GM21737 (cell line): ENCODE measurements at regions not wholly inside any gene's neighbourhood (a gene's known extent, or its start where the extent isn't known, plus 50 kb on each side); places are given as distances from the start of the nearest gene placed in this dataset.

Experiments used
- ATAC-seq: cut with Tn5 transposase; IDR thresholded peaks from one replicate; pipeline ENCODE4 v1.9.1; 2021; ENCODE audit warnings: mild to moderate bottlenecking, moderate library complexity; ENCODE audit not compliant: unreplicated experiment

DNA sequence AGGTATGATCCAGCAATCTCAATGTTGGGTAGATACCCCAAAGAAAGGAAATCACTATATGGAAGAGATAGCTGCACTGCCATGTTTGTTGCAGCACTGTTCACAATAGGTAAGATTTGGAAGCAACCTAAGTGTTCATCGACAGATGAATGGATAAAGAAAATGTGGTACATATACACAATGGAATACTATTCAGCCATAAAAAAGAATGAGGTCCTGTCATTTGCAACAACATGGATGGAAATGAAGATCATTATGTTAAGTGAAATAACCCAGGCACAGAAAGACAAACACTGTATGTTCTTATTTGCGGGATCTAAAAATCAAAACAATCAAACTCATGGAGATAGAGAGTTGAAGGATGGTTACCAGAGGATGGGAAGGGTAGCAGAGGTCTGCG is 372.4 kb upstream of the SPRED2 start:
- no peak for ATAC-seq

DNA sequence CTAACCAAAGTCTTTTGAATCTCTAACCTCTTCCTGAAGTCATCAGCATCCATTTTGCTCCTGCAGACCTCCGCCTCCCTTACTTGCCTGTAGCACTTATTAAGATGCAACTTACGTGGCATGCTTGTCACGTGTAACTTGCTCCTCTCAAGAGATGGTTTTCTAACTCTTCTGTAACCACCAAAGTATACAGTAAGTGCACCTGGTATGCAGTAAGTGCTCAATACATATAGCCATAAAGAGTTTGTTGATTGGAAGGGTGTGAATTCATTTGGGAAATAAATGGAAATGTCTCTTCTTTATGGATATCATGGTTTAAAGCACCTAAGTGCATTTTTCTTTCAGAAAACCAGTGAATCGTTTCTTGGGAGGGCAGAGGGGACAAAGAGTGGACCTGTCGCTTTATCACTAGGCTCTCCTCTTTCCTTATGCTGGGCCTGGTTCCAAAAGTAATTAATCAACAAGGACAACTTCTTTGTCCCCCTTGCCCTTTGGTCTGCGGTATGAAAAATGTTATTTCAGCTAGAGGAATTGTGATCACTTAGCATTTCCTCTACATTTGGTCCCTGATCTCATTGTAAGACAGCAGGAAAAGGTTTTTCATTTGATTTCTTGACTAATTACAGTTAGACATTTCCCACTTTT is 370.0 kb upstream of the SPRED2 start:
- no peak for ATAC-seq

DNA sequence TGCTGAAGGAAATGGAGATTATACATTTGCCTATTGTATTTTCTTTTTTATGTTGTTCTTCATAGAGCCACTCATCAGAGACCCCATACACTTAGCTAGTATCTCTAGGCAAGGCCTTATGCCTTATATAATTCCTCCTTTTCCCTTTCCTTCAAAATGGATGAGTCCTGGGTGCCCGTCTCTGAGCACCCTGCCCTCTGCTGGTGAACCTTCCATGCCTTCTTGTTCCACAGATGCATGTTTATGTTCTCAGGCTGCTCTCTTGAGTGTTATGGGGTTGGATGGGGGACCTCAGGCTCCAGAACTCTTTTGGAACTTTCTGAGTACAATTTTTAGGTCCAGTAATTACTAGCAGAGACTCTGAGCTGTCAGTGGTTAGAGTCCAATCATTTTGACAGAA is 368.6 kb upstream of the SPRED2 start:
- no peak for ATAC-seq

DNA sequence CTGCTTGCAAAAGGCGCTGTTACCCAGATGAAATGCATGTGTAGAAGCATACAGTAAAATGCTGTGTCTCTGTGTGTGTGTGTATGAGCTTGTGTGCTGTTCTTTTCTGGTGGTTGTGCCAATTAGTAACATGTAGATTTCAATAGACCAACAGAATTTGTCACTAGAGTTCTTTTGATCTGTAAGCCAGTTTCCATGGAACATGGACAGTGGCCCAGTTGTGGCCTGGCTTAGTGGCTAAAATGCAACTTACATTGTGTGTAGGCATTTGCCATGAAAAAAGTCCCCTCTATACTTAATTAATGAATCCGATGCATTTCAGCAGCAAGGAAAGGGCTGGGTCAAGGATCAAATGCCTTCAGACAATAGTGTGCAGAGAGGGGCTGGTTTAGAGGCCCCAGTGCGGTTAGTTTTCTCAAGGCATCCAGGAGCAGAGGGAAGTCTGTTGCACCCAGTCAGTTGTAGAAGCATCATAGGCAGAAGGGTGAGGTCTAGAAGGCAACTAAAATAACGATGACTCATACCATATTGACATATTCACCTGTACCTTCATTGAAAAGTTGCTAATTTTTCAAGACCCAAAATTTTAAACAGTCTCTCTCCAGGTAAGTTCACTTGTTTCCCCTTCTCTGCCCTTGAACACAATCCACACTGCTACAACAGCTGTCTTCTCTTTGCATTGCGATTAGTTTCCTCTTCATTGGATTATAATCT is 366.9 kb upstream of the SPRED2 start:
- no peak for ATAC-seq

DNA sequence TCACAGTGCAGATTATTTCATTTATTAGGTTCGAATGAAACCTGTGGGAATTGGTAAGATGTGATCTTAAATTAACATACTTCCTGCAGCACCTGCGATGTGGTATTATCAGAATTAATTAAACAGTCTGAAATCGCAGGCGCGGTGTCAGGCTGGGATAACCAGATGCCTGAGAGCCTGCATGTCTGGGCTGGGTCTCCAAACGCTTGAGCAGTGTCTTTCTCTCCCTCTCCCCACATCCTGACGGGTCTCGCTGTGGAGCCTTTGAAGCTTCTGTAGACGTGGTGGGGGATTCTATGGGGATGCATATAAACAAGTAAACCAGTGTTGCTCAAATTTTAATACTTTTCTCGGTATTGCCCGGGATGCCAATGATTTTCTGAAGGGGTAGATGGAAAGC is 366.2 kb upstream of the SPRED2 start:
- no peak for ATAC-seq

DNA sequence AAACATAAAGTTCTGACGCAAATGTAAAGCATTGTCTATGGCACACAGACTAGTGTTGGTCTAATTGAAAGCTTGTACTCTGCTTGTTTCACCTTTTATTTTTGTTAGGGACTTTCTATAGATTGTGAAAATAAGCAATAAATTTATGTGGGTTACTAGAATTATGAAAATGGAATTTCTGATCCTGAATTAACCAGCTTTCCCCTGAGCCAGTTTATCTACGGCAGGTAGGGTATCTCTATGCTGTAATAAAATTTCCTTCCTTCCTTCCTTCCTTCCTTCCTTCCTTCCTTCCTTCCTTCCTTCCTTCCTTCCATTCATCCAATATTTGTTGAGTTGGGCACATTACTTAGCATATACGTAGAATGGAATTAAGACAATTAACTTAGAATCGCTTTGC is 362.6 kb upstream of the SPRED2 start:
- no peak for ATAC-seq

DNA sequence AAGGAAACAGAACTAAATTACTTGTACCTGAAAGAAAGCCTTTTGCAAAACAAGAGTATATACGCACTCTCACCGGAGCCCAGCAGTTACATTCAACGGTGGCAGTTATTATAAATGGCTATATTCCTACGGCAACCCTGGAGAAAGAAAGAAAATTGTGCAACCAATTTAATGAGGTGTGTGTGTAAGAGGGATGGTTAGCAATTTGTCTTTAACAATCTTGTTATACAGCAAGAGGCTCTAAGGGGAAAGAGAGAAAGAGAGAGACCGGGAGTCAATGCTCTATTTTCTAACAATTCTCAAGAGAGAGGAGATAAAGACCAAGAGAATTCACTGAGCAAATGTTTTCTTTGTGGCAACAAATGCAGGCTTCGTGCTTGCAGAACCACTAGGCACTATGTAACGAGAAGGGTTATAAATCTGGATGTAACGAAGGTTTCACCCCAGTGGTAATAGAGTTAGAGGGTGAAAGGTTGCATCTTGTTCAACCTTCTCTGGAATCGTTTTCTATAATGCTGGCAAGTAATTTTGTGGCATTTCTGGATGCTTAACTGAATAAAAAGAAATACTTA is 359.1 kb upstream of the SPRED2 start:
- ATAC-seq: no peak

DNA sequence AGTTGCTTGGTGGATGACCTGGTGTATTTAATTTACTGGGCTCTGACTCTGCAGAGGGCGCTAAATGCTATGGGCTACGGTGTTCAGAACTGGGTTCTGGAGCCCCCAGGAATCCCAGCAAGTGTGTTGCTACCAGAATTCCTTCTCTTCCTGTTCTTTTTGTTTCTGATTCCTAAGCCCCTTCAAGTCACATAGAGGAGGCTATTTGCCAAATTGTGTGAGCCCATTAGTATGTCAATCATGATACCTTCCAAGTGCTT is 358.2 kb upstream of the SPRED2 start:
- ATAC-seq: no peak

DNA sequence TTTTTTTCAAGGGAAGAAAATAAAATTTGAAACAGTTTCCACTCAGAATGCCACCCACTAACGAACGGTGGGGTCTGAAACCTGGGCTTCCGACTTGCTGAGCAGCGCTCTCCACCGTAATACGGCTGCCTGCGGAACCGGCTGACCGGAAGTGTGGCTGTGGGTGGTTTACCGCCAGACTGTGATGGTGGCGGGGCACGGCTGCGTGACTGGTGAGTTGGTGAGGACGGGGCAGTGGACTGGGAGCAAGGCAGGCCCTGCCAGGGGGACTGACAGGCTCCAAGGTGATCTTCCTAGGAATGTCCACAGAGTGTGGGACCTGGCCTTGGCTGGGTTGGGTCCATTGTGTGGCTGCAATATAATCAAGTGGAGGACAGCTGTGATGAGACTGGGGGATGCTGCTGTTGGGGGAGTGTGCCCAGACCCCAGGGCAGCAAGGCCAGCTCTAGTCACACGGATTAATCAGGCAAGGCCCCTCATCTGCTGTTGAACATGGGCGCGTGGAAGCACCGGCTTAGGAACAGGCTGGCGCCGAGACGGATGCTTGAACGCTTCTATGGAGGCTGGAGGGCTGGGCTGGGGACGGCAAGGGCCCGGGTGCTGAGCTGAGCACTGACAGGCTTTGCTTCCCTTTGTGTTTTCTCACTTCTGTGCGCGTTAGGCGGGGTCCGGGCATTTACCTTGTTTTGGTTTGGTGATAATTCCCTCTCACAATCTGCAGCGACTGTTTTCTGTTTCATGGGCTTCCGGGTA is 357.7 kb upstream of the SPRED2 start:
- no peak for ATAC-seq

DNA sequence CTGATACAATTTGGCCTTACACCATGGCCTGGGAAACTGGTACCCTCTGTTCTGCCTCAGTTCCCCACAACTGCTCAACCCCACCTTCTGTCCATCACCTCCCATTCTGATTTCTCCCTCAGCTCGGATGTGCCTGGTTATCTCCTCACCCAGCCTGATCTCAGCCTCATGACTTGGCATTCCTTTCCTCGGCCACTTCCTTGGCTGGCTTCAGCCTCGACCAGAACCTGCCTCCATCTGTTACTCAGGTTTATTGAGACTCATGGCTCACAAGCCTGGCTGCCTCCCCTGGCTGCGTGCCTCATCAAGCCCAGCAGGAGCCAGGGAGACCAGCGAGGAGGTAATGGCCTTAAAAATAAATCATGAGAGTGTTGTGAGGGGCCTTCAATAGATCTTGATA is 356.2 kb upstream of the SPRED2 start:
- ATAC-seq: no peak

DNA sequence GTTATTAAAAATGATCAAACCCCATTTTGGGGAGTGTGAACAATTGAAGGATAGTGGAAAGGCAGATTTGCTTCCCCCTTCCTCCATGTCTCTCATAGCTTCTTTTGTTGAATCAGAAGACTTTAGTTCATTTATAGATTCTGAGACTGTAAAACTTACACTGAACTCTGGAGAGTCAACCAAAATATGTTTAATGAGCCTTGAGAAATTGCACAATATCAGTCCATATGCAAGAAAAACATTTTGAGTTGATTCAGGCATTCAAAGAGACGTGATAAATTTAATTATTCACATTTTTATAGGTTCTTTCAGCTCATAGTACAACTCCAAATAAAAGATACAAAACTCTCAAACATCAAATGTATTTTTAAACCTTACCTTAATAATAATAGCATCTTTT is 354.4 kb upstream of the SPRED2 start:
- no peak for ATAC-seq

DNA sequence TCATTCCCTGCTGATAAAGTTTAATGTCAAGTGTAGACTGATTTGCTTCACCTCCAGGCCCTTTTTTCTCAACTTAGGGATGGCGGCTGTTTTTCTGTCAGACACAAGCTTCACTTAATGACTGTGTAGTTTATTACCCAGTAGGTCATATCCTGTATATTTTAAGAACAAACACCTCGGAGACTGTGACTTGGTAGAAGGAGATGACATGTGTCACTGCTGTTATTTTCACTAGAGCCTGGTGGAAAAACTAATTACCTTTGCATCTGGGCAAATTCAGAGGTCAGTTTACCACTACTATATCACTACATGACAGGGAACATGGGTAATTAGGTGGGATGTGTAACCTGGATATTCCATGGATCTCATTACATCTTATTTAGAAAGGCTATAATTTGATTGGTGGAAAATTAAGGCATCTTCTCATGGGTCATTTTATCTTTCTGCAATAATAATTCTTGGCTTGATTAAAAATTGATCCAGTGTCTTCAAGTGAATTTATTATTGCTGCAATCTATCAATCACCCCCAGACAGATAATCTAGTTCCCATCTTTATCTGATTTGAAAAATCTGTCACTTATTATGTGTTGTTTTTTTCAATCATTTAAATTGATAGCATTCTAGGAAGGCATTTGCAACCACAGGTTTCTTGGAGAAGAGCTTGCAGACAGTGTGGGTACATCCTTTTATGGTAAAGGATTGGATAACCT is 353.8 kb upstream of the SPRED2 start:
- ATAC-seq: no peak

DNA sequence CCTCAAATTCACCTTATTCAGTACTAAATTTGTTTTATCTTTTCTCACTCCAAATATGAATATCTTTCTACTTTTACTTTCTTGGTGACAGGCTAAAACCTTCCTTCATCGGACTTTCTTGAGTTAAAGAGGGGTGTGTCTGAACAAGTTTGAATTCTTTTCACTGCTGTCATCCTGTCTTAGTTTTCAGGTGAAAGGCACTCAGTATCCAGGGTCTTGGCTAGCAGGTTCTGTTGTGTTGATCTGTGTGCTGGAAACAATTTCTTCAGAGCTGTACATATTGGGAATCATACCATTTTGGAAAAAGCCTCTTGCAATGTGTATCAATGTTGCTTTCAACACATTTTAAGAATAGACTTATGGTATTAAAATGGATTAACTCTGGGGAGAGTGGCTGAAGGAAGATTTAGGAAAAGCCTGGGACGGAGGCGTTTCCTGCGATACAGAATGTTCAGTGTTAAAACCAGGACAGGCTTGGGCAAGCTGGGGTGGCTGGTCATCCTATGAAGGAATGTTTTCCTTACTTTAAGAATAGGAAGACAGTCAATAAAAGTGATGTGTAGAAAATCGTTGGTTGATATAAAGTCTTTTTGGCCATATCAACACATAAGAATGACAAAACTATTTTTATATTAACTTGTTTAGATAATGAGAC is 350.7 kb upstream of the SPRED2 start:
- ATAC-seq: no peak

DNA sequence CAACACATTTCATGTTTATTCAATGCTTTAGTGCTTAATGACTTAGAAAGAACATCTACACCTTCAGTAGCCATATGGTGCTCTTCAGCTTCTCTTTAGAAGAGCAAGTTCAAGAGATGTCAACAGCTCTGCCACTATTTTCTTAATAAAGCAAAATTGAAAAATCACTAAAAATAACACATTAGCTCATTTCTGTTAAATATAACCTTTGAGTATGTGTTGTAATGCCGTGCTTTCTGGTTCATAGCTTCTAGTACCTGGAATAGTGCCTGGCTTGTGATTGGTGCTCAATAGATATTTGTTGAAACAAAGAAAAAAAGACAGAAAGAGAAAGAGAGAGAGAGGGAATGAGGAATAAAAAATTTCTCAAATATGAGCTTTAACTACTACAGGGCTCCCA is 349.8 kb upstream of the SPRED2 start:
- ATAC-seq: no peak

DNA sequence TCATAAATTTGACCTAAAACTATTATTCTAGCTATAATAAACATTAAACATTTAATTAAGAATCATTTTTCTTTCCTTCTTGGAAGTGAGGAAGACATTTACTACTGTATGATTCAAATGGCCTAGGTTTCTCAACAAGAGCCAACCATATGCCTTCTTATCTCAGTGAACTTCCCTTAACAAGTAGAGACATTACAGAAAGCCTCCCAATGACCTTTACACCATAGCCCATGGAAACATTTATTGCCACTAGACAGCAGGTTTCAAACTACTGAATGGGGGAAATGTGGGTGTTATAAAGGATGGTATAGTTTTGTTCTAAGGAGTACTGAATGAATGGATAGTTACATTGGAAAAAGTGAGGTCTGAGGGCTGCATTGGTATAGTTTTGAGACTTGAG is 349.4 kb upstream of the SPRED2 start:
- ATAC-seq: no peak

DNA sequence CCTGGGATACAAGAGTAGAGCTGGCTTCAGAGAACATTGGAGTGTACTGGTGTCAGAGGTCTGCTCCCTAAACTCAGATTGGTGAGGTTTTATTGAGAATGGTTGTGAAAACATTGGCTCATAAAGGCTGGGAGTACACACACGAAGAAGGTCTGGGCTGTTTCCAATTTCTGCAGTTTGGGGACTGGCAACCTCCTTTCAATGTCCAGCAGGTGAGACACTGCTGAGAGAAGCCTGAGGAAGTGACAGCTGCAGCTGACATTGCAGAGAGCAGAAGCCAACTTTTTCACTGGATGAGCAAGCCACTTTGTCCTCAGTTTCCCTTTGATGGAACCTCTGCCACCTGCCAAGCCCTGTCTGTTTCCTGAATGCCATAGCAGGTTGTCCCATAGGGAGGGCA is 346.6 kb upstream of the SPRED2 start:
- no peak for ATAC-seq

DNA sequence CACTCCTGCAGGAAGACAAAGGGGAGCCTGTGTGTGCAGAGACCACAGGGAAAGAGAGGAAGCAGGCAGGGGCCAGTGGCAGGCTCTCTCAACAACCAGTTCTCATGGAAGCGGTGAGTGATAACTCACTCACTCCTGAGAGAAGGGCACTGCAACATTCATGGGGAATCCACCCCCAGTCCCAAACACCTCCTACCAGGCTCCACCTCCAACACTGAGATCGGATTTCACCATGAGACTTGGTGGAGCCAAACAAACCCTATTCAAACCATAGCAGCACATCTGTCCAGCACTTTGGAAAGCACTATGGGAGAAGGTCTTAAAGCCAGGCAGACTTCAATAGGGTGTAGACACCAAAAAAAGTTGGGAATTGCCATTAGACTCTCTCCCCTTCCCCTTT is 345.7 kb upstream of the SPRED2 start:
- ATAC-seq: no peak

DNA sequence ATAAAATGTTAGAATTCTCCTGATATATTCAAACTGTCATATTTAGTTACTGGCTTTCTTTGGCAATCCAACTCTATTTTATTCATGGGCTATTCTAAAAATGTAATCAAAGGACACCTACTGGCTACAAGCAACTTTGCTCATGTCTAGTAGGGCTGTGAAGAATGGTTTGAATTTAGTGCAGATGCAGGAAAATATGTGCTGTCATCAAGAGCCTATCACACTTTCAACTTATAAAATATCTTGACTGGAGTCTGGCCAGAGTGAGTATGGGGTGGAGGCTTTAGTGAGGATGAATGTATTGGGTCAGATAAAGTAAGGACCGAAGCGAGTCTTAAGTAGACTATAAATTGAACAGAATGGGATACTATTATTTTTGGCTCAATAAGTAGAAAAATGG is 343.4 kb upstream of the SPRED2 start:
- no peak for ATAC-seq

DNA sequence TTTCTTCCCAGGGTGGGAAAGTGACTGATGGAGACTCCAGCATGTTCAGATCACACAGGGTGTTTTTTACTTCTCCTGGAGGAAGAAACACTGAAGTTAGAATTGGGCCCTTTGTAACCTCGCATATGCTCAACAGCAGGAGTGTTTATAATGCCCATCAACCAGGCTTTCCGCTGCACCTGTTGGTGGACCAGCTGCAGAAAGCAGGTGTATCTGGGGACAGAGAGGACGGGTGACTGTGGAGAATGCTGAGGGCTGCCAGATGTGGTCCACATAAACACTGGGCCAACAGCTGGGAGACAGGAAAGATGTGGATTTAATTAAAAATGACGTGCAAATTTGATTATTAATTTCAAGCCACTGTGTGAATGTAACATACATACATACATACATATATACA is 335.5 kb upstream of the SPRED2 start:
- no peak for ATAC-seq

DNA sequence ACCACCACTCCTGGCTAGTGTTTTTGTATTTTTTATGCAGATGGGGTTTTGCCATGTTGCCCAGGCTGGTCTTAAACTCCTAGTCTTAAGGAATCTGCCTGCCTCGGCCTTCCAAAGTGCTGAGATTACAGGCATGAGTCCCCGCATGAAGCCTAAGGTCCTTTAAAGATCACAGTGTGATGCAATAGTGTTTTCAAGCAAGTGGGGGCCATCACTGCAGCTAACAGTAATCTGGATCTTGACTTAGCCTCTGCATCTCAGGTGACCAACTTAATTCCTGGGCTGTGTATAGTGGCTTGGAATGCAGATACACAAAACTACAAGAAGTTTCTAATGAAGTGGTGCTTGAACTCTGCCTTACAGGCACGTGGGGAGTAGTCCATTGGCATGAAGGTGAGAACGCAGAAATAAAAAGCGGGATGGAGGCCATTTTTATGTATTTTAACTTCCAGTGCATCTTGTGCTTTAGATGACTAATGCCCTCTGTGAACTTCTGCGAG is 334.4 kb upstream of the SPRED2 start:
- ATAC-seq: no peak

DNA sequence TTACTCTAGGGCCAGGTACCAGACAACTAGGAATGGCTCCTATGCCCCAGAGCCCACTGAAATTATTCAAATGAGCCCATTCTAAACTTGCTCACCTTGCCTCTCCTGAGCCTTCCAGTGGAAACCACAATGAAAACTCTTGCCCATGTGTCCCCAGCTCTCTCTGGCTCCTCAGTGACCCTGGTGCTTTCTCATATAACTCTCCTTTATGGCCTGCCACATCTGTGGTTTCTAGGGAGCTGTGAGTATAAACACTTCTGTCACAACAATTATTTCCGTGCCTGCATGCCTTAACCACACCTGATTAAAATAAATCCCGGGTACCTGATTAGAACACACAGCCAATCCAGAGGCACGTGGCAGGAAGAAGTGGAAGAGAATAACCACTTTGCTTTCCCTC is 333.0 kb upstream of the SPRED2 start:
- no peak for ATAC-seq
